SJSA1 (cell line): ENCODE measurements at regions not wholly inside any gene's neighbourhood (a gene's known extent, or its start where the extent isn't known, plus 50 kb on each side); places are given as distances from the start of the nearest gene placed in this dataset.

Source experiments
- DNase-seq, 2 experiments: peaks; one replicate each; pipeline ENCODE4 v3.0.0-alpha.2; 2015 to 2020; ENCODE audit warnings: low spot score in 2 of 2, low read depth in 1 of 2
- H3K27ac ChIP-seq: fragments of 250-450 bp; sonication (Bioruptor Pico); 2 replicates; pipeline ENCODE4 v1.5.1; 2020; ENCODE audit warnings: mild to moderate bottlenecking, moderate library complexity
- H3K27me3 ChIP-seq: fragments of 250-450 bp; sonication (Bioruptor Pico); replicated peaks from 2 replicates; pipeline ENCODE4 v1.5.1; 2020; ENCODE audit warnings: mild to moderate bottlenecking, moderate library complexity
- H3K36me3 ChIP-seq: fragments of 250-450 bp; sonication (Bioruptor Pico); 2 replicates; pipeline ENCODE4 v1.5.1; 2020; ENCODE audit warnings: mild to moderate bottlenecking
- H3K4me1 ChIP-seq: fragments of 250-450 bp; sonication (Bioruptor Pico); replicated peaks from 2 replicates; pipeline ENCODE4 v1.6.1; 2021; ENCODE audit warnings: mild to moderate bottlenecking
- H3K4me3 ChIP-seq: fragments of 250-450 bp; sonication (Bioruptor Pico); 2 replicates; pipeline ENCODE4 v1.5.1; 2020; ENCODE audit warnings: mild to moderate bottlenecking
- H3K9me3 ChIP-seq: fragments of 250-450 bp; sonication (Bioruptor Pico); replicated peaks from 2 replicates; pipeline ENCODE4 v1.5.1; 2020; ENCODE audit warnings: mild to moderate bottlenecking

DNA sequence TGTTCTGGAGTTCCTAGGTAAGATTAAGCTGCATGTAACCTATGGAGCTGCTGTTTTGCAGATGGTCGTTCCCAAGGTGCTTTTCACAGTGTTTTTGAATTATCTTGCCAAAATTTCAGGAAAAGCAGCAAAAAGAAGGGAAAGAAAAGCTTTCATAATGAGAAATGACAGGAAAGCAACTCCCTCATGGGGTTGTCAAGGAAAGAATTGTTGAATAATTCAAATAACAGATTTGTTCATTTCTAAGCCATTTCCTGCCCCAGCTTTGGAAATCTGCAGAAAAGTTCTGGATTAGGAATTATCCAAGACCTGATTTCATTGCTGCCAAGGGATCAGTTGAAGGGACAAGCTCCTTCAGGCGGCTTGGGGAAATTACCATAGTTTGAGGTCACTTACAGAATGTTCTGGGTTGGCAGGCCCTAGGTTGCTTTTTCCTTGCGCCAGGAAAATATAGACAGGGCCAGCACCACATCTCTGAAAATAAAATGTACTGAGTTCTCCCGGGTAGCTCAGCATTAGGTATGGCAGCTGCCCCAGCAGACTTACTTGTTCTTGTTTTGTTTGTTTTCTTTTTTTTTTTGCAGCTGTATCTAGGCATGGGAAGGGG is 354.7 kb downstream of the STIM2 start:
- no peaks in the 10 kb centered on the region for H3K36me3 ChIP-seq
- H3K4me3 ChIP-seq, result no peak overlapping the region
- H3K9me3 ChIP-seq, result no peaks in the 10 kb centered on the region
- no peak for DNase-seq
- H3K27me3 ChIP-seq, result no peaks in the 10 kb centered on the region
- H3K27ac ChIP-seq, result no peak overlapping the region
- no peaks in the 10 kb centered on the region for H3K4me1 ChIP-seq

DNA sequence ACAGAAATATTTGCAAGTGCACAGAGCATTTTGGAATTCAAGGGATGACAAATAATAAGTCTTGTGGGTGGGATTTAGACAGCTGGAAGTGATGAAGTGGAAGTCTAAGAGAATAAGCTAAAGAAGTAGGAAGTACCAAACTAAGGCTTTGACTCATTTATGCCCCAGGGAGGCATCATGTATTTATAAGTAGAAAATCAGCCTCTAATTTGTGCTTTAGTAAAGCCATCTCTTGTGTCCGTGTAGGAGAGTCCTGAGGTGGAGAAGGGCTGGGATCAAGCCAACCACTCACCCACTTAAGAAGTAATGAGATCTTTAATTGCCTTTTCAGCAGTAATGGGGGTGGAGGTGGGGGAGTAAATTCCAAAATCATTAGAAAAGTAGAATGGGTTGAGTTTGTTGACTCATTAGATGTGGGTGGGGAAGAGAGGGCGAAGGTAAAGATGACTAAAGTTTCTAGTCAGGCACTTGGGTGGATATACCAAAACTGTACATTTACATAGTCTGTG is 356.7 kb downstream of the STIM2 start:
- Histone ChIP-seq H3K27me3 (no peaks in the 10 kb centered on the region), H3K27ac (no peak overlapping the region), H3K4me3 (no peak overlapping the region), H3K4me1 (no peaks in the 10 kb centered on the region), H3K9me3 (no peaks in the 10 kb centered on the region), H3K36me3 (no peaks in the 10 kb centered on the region)
- DNase-seq, result no peak

DNA sequence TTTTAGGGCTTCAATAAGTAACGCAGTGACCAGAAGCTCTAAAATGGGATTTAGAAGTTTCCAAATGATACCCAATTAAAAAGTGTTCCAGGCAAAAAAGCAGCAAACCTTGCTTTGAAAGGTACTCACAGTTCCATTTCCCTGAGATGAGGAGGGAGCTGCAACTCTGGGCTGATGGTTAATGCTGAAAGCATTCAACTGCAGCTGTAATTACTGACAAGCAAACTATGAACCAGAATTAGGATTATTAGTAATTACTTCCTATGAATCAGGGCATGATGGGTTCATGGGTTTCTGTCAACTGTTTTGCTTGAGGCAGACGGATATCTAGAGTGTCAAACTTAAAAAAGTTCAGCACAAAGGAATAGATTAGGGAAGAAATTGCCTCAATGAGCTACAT is 357.4 kb downstream of the STIM2 start:
- Histone ChIP-seq H3K36me3 (no peaks in the 10 kb centered on the region), H3K27ac (no peak overlapping the region), H3K27me3 (no peaks in the 10 kb centered on the region), H3K4me3 (no peak overlapping the region), H3K4me1 (no peaks in the 10 kb centered on the region), H3K9me3 (no peaks in the 10 kb centered on the region)
- no peak for DNase-seq

DNA sequence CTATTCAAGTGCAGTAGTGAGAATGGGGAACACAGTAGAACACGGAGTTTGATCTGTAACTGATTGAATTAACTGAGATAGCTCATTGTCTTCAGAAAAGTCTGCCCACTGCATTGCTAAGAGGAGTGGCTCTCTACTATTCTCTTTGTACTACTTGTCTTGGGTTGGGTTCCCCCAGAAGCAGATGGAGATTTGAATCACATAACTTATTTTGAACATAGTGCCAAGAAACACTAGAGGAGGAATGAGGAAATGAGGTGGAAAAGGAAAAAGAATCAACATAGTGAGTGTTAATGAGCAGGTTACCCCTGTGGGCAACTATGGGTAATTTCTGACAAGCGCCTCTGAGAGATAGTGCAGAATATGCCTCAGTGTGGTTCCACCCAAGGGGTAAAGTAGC is 362.7 kb downstream of the STIM2 start:
- no peaks in the 10 kb centered on the region for H3K4me1 ChIP-seq
- H3K9me3 ChIP-seq, result no peaks in the 10 kb centered on the region
- H3K27me3 ChIP-seq, result no peaks in the 10 kb centered on the region
- H3K36me3 ChIP-seq, result no peaks in the 10 kb centered on the region
- H3K4me3 ChIP-seq, result no peak overlapping the region
- no peak overlapping the region for H3K27ac ChIP-seq
- no peak for DNase-seq

DNA sequence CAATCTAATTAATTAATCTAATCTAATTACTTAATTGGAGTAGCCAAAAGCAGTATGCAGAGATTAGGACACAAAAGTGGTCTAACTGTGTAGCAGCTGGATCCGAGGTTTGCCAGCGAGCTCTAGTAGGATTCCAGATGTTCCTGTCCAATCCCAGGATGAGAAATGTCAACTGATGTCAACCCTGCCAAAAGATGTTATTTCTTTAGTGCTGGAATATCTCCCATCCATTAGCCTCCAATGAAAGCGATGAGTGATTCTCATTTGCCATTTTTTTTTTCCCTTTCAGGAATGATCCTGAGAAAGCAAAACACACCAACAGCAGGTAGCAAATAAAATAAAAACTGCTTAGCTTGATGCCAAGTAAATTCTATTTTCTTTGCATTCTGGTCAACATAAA is 372.9 kb downstream of the STIM2 start:
- H3K4me3 ChIP-seq, result no peak overlapping the region
- H3K36me3 ChIP-seq, result no peaks in the 10 kb centered on the region
- no peaks in the 10 kb centered on the region for H3K9me3 ChIP-seq
- no peak overlapping the region for H3K27ac ChIP-seq
- no peak for DNase-seq
- H3K4me1 ChIP-seq, result no peaks in the 10 kb centered on the region
- no peaks in the 10 kb centered on the region for H3K27me3 ChIP-seq

DNA sequence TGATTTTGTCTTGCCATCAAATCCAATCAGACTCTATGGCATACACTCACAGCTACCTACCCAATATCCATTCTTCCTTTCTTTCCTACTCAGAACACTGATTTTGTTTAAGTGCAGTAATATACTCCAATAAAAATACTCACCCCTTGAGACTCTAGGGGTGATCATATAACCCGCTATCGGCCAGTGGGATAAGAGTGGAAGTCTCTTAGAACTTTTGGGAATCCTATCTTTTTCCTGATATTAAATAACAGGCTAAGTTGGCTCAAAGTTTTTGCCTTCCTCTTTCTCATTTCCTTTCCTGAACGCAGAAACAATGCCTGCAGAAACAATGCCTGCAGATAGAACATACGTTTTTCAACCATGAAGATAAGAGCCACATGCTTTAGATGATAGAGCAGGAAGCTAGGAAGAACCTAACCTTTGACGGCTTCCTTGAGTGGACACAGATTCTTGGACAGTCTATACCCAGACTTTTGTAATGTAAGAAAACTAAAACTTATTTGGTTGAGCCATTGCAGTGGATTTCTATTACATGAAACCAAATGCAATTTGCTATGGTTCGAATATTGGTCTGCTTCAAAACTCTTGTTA is 373.8 kb downstream of the STIM2 start:
- no peak for DNase-seq
- H3K27ac ChIP-seq, result no peak overlapping the region
- no peak overlapping the region for H3K4me3 ChIP-seq
- H3K36me3 ChIP-seq, result no peaks in the 10 kb centered on the region
- H3K9me3 ChIP-seq, result no peaks in the 10 kb centered on the region
- no peaks in the 10 kb centered on the region for H3K4me1 ChIP-seq
- no peaks in the 10 kb centered on the region for H3K27me3 ChIP-seq

DNA sequence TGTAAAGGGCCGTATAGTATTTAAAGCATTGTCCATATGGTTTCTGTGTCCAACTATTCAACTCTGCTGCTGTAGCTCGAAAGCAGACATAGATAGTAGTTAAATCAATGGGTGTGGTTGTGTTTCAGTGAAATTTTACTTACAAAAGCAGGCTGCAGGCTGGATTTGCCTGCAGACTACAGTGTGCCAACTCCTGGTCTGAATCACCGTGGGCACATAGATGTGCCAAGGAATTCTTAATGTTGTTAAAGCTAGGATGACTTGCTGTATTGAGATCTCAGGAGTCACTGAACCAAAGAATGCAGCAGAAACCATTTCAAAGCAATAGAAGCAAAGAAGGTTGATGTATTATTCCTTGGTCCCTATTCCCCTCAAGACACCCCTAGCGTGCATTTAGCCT is 379.0 kb downstream of the STIM2 start:
- Histone ChIP-seq H3K9me3 (no peaks in the 10 kb centered on the region), H3K4me1 (no peaks in the 10 kb centered on the region), H3K4me3 (no peak overlapping the region), H3K27me3 (no peaks in the 10 kb centered on the region), H3K36me3 (no peaks in the 10 kb centered on the region), H3K27ac (no peak overlapping the region)
- no peak for DNase-seq

DNA sequence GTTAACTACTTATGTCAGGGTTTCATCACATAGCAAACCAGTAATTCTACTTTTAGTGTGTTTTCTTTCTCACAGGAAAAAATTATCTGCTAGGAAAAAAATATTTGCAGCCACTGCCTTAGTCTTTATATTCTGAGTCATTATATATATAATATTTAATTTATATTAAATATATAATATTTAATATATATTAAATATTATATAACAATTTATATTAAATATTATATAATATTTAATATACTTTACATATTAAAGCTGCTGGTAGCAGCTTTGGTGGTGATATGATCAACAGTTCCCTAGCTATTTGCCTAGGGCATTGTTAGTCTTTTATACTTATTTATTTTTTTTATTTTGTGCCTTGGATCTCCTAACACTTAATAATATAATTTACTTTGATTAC is 381.6 kb downstream of the STIM2 start:
- DNase-seq, result no peak
- no peaks in the 10 kb centered on the region for H3K36me3 ChIP-seq
- no peak overlapping the region for H3K4me3 ChIP-seq
- H3K27me3 ChIP-seq, result no peaks in the 10 kb centered on the region
- no peaks in the 10 kb centered on the region for H3K4me1 ChIP-seq
- no peak overlapping the region for H3K27ac ChIP-seq
- H3K9me3 ChIP-seq, result no peaks in the 10 kb centered on the region

DNA sequence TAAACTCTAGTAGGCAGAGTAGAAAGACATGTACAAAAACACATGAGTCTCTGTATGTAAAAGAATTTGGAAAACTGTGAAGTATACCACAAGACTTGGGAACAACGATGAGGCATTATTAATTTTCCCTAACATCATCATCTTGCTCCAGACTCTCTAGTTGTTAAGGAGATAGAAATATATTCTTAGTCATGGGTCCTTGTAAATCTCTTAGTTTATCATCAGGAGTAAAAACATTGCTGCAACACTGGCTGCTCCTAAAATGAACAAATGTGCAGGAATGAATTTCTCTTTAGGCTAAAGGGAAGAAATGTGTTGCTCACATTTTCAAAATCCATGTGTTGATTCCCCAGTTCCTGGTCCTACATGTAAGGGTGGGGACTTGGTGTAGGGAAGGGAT is 384.6 kb downstream of the STIM2 start:
- Histone ChIP-seq H3K9me3 (no peaks in the 10 kb centered on the region), H3K36me3 (no peaks in the 10 kb centered on the region), H3K4me1 (no peaks in the 10 kb centered on the region), H3K27me3 (no peaks in the 10 kb centered on the region), H3K27ac (no peak overlapping the region), H3K4me3 (no peak overlapping the region)
- DNase-seq, result no peak

DNA sequence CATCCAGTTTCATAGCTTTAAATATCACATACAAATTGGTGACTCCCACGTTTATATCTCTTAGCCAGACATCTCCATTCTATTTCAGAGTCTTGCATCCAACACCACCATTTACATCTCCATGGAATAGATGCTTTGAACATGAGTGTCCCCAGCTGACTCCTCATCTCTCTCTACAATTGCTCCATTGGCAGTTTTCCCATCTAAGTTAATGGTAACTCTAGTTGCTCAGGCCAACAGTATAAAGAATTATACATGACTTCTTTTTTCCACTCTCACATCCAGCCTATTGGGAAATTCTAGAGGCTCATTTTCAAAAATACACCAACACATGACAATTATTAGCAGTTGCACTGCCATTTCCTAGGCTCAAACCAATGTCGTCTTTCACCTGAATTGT is 388.2 kb downstream of the STIM2 start:
- Histone ChIP-seq H3K4me3 (no peak overlapping the region), H3K4me1 (no peaks in the 10 kb centered on the region), H3K9me3 (no peaks in the 10 kb centered on the region), H3K27ac (no peak overlapping the region), H3K36me3 (no peaks in the 10 kb centered on the region), H3K27me3 (no peaks in the 10 kb centered on the region)
- no peak for DNase-seq

DNA sequence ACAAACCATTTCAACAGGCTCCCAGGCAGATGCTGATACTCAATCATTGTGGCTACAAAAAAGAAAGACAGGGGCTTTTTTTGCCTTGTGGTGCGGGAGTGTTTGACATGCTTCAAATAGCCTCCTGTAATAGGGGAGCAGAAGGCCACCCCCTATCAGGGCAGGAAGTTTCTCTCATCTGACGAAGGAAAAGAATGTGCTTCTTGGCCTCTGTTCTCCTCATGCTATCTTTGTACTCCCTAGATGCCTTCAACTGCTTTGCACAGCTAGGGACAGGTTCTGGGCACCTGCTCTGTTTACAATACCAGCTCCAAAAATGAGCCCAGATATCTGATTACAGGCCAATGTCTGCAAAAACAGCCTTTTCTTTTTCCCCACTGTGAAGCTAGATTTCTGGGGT is 391.1 kb downstream of the STIM2 start:
- DNase-seq, result no peak
- no peak overlapping the region for H3K27ac ChIP-seq
- no peaks in the 10 kb centered on the region for H3K27me3 ChIP-seq
- no peaks in the 10 kb centered on the region for H3K36me3 ChIP-seq
- H3K9me3 ChIP-seq, result no peaks in the 10 kb centered on the region
- no peaks in the 10 kb centered on the region for H3K4me1 ChIP-seq
- no peak overlapping the region for H3K4me3 ChIP-seq

DNA sequence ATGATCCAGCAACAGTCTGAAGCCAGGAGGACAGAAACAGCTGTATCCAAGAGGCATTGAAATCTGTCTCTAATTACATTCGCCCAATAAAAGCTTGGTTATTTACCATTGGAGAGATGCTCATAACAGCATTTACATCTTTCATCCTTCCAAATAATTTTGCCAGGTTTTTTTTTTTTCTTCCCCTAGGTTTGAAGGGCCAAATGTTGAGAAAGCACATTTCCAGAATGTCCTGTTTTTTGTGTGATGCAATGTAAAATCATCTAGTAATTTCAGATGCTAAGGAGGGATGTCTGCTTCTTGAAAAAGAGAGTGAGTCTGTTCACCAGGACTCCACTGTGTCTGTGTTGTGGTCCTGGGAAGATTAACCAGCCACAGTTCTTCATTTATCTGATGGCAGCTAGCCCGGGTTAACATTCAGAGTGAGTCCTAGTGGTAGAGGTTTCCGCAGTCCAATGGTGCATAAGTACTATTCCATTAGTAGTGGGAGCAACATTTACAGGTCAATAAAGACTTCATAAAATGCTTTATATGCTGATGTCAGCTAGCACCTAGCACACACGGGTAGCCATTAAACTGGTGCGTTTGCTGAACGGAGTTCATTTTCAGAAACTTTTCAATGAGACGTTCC is 406.8 kb downstream of the STIM2 start:
- Histone ChIP-seq H3K36me3 (no peaks in the 10 kb centered on the region), H3K9me3 (no peaks in the 10 kb centered on the region), H3K27ac (no peak overlapping the region), H3K4me1 (no peaks in the 10 kb centered on the region), H3K27me3 (no peaks in the 10 kb centered on the region), H3K4me3 (no peak overlapping the region)
- no peak for DNase-seq

DNA sequence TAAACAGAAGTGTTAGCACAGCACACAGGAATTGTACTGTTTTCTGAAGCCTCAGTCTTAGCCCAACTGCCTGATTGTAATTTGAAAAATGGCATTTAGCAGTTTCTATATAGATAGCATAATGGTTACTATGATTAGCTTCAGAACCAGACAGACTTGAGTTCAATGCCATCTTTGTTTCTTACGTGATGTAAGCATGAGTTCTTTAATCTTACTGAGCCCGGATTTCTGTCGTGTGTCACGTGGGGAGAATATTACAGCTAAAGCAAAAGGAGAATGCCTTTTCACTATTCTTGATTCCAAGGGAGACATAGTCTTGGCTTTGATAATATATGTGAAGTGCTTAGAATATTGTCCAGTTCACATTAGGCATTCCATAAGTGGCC is 407.3 kb downstream of the STIM2 start:
- Histone ChIP-seq H3K4me3 (no peak overlapping the region), H3K36me3 (no peaks in the 10 kb centered on the region), H3K9me3 (no peaks in the 10 kb centered on the region), H3K27me3 (no peaks in the 10 kb centered on the region), H3K27ac (no peak overlapping the region), H3K4me1 (no peaks in the 10 kb centered on the region)
- DNase-seq, result no peak

DNA sequence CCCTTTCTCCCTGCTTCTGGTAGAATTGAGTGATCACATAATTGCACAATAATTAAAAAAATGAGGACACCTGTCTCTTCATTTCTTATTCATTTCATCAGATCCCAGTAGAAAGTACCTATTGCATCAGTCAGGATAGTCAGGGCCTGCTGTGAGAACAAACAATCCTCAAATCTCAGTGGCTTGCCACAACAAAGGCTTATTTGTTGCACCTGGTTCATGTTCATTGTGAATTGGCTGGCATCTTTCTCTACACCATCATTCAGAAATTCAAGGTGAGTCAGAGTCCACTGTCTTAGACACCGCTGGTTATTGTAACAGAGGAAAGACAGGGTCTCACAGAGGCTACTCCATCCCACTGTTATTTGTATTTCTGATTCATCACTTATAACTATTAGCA is 409.8 kb downstream of the STIM2 start:
- Histone ChIP-seq H3K4me1 (no peaks in the 10 kb centered on the region), H3K4me3 (no peak overlapping the region), H3K9me3 (no peaks in the 10 kb centered on the region), H3K27me3 (no peaks in the 10 kb centered on the region), H3K36me3 (no peaks in the 10 kb centered on the region), H3K27ac (no peak overlapping the region)
- DNase-seq, result no peak
